BLaER1 (cell line): ENCODE measurements at regions not wholly inside any gene's neighbourhood (a gene's known extent, or its start where the extent isn't known, plus 50 kb on each side); places are given as distances from the start of the nearest gene placed in this dataset.

Source experiments
- H3K27ac ChIP-seq: shearing (Covaris generic); formaldehyde crosslinking; 2 replicates; pipeline ENCODE4 v1.8.1; 2022
- H3K27me3 ChIP-seq: shearing (Covaris generic); formaldehyde crosslinking; 2 replicates; pipeline ENCODE4 v1.8.1; 2022
- H3K36me3 ChIP-seq: shearing (Covaris generic); formaldehyde crosslinking; 2 replicates; pipeline ENCODE4 v1.8.1; 2022
- H3K4me1 ChIP-seq: shearing (Covaris generic); formaldehyde crosslinking; 2 replicates; pipeline ENCODE4 v1.8.1; 2022
- H3K4me2 ChIP-seq: shearing (Covaris generic); formaldehyde crosslinking; 2 replicates; pipeline ENCODE4 v1.8.1; 2022
- H3K4me3 ChIP-seq: shearing (Covaris generic); formaldehyde crosslinking; 2 replicates; pipeline ENCODE4 v1.8.1; 2022
- H3K9ac ChIP-seq: shearing (Covaris generic); formaldehyde crosslinking; 2 replicates; pipeline ENCODE4 v1.8.1; 2022
- H3K9me3 ChIP-seq: shearing (Covaris generic); formaldehyde crosslinking; 2 replicates; pipeline ENCODE4 v1.8.1; 2022
- H4K20me1 ChIP-seq: shearing (Covaris generic); formaldehyde crosslinking; 2 replicates; pipeline ENCODE4 v1.8.1; 2022
- Cebpa-rat ChIP-seq: shearing (Covaris generic); IDR thresholded peaks from 2 replicates; pipeline ENCODE4 v1.8.1; 2022

GRCh38 chr12:58387199-58387598 lies 445.8 kb downstream of the ATP23 start:
- TF ChIP-seq Cebpa-rat, result no peak
- no peaks in the 10 kb centered on the region for H3K36me3 ChIP-seq
- H3K9ac ChIP-seq, result no peak overlapping the region
- H3K27me3 ChIP-seq, result no peaks in the 10 kb centered on the region
- H3K4me1 ChIP-seq, result 0 out of 2 replicates have a peak, but pooled peaks cover 6% of the 10 kb centered on the region
- no peak overlapping the region for H3K27ac ChIP-seq
- no peak overlapping the region for H3K4me2 ChIP-seq
- no peaks in the 10 kb centered on the region for H3K9me3 ChIP-seq
- H4K20me1 ChIP-seq, result no peaks in the 10 kb centered on the region
- no peak overlapping the region for H3K4me3 ChIP-seq

- Histone ChIP-seq H3K36me3 (no peaks in the 10 kb centered on the region), H3K9ac (no peak overlapping the region), H4K20me1 (no peaks in the 10 kb centered on the region), H3K9me3 (no peaks in the 10 kb centered on the region), H3K4me3 (no peak overlapping the region), H3K27ac (no peak overlapping the region), H3K4me2 (no peak overlapping the region), H3K27me3 (no peaks in the 10 kb centered on the region), H3K4me1 (0 out of 2 replicates have a peak, but pooled peaks cover 6% of the 10 kb centered on the region)
- no peak for TF ChIP-seq Cebpa-rat
Observed at GRCh38 chr12:58388261-58388660, 446.9 kb downstream of the ATP23 start.

DNA sequence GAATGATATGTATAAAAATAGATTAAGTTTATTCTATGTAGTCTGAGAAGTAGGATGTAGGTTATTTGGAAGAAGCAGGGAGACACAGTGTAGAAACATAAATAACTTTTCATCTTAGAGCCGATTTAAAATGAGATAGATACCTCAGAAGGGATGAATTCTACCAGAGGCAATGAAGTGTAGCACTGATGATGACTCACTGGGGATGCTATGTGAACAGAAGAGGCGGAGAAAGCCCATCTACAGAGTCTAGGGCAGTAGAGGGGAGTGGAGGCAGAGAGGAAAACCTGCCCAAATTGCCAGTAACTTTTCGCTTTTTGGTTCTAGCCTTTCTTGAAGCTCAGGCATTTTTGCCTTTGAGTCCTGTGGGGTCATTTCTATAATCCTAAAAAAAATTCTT lies 451.8 kb downstream of the ATP23 start:
- H3K36me3 ChIP-seq, result no peaks in the 10 kb centered on the region
- H3K4me3 ChIP-seq, result no peak overlapping the region
- no peaks in the 10 kb centered on the region for H3K9me3 ChIP-seq
- no peak overlapping the region for H3K9ac ChIP-seq
- H4K20me1 ChIP-seq, result no peaks in the 10 kb centered on the region
- H3K27ac ChIP-seq, result no peak overlapping the region
- no peaks in the 10 kb centered on the region for H3K4me1 ChIP-seq
- no peaks in the 10 kb centered on the region for H3K27me3 ChIP-seq
- no peak overlapping the region for H3K4me2 ChIP-seq
- TF ChIP-seq Cebpa-rat, result no peak

DNA sequence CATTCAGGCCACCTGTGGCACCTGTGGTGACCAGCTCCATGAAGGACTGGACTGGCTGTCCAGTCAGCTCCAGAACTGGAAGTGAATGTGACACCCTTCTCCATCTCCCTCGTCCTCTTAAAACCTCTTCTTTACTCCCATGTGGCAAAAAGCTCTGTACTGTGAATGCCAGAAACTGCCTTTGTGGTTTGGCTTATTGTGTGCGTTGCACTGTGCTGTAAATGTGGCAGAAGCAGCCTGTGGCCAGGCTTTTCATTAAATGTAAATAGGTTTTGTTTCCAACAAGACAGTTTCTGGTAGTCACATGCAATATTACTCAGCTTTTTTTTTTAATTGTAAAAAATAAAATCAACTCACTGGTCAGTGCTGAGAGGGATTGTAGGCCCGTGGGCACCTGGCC lies 453.7 kb downstream of the ATP23 start:
- no peak overlapping the region for H3K27ac ChIP-seq

GRCh38 chr12:58395470-58395869 lies 454.1 kb downstream of the ATP23 start:
- Histone ChIP-seq H4K20me1 (no peaks in the 10 kb centered on the region), H3K4me3 (no peak overlapping the region)

More for the DNA sequence above, 453.7 kb downstream of the ATP23 start:
- Histone ChIP-seq H3K4me1 (no peaks in the 10 kb centered on the region), H3K27me3 (no peaks in the 10 kb centered on the region), H3K9ac (no peak overlapping the region), H4K20me1 (no peaks in the 10 kb centered on the region), H3K36me3 (no peaks in the 10 kb centered on the region), H3K4me3 (no peak overlapping the region), H3K9me3 (no peaks in the 10 kb centered on the region), H3K4me2 (no peak overlapping the region)
- no peak for TF ChIP-seq Cebpa-rat

GRCh38 chr12:58396239-58396638 lies 454.9 kb downstream of the ATP23 start:
- Histone ChIP-seq H3K4me3 (no peak overlapping the region), H3K9ac (no peak overlapping the region), H3K4me1 (no peaks in the 10 kb centered on the region), H3K27me3 (no peaks in the 10 kb centered on the region), H4K20me1 (no peaks in the 10 kb centered on the region), H3K9me3 (no peaks in the 10 kb centered on the region), H3K36me3 (no peaks in the 10 kb centered on the region), H3K27ac (no peak overlapping the region), H3K4me2 (0 out of 2 replicates have a peak overlapping the region, but pooled peaks have one; percentile 7)
- no peak for TF ChIP-seq Cebpa-rat

More at GRCh38 chr12:58395470-58395869, 454.1 kb downstream of the ATP23 start:
- Histone ChIP-seq H3K4me2 (no peak overlapping the region), H3K9me3 (no peaks in the 10 kb centered on the region), H3K9ac (no peak overlapping the region), H3K27me3 (no peaks in the 10 kb centered on the region), H3K4me1 (no peaks in the 10 kb centered on the region), H3K27ac (no peak overlapping the region), H3K36me3 (no peaks in the 10 kb centered on the region)
- TF ChIP-seq Cebpa-rat, result no peak

GRCh38 chr12:58405363-58405762 lies 464.0 kb downstream of the ATP23 start:
- no peak overlapping the region for H3K4me2 ChIP-seq
- H3K27me3 ChIP-seq, result no peaks in the 10 kb centered on the region
- no peaks in the 10 kb centered on the region for H3K4me1 ChIP-seq
- H3K36me3 ChIP-seq, result no peaks in the 10 kb centered on the region
- H3K27ac ChIP-seq, result no peak overlapping the region
- H3K4me3 ChIP-seq, result no peak overlapping the region
- no peaks in the 10 kb centered on the region for H4K20me1 ChIP-seq
- H3K9ac ChIP-seq, result no peak overlapping the region
- TF ChIP-seq Cebpa-rat, result no peak
- no peaks in the 10 kb centered on the region for H3K9me3 ChIP-seq

DNA sequence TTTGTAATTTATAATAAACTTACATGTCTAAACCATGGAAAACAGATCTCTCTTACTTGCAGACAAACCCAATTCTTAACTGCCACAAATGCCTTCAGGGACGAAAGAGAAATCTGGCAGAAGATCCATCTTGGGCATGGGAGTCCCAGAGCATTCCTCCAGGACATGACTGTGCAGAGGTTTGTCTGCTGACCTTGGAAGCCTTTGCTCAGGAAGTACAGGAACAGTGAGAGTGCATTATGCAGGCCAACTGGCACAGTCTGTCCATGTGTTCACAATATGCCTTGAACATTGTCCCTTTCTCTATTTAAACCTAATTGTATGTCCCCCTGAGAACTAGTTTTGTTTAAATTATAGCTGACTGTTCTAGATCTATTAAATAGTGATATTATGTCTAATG lies 467.1 kb downstream of the ATP23 start:
- H3K9ac ChIP-seq, result no peak overlapping the region
- no peaks in the 10 kb centered on the region for H3K4me1 ChIP-seq
- H3K27me3 ChIP-seq, result no peaks in the 10 kb centered on the region
- H4K20me1 ChIP-seq, result no peaks in the 10 kb centered on the region
- H3K27ac ChIP-seq, result no peak overlapping the region
- H3K9me3 ChIP-seq, result no peaks in the 10 kb centered on the region
- H3K4me3 ChIP-seq, result no peak overlapping the region
- H3K36me3 ChIP-seq, result no peaks in the 10 kb centered on the region
- TF ChIP-seq Cebpa-rat, result no peak
- H3K4me2 ChIP-seq, result no peak overlapping the region

DNA sequence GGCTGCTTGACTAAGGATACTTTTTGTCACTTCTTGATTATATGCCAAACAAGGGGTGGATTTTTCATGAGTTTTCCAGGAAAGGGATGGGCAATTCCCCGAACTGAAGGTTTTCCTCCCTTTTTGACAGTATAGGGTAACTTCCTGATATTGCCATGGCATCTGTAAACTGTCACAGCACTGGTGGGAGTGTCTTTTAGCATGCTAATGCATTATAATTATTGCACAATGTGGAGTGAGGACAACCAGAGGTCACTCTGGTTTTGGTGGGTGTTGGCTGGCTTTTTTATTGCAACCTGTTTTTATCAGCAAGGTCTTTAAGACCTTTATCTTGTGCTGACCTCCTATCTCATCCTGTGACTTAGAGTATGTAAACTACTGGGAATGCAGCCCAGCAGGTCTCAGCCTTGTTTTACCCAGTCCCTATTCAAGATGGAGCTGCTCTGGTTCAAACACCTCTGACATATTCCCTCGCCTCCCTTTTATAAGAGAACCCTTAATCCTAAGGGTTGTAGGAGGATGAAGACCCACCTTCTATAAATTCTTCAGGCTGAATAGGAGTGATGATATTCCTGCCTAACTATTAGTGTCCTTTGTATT lies 471.2 kb downstream of the ATP23 start:
- Histone ChIP-seq H3K4me2 (no peak overlapping the region), H3K4me3 (no peak overlapping the region), H3K9ac (no peak overlapping the region), H3K4me1 (no peaks in the 10 kb centered on the region), H3K27me3 (no peaks in the 10 kb centered on the region), H3K36me3 (no peaks in the 10 kb centered on the region), H3K9me3 (no peaks in the 10 kb centered on the region), H3K27ac (no peak overlapping the region), H4K20me1 (no peaks in the 10 kb centered on the region)
- TF ChIP-seq Cebpa-rat, result no peak

DNA sequence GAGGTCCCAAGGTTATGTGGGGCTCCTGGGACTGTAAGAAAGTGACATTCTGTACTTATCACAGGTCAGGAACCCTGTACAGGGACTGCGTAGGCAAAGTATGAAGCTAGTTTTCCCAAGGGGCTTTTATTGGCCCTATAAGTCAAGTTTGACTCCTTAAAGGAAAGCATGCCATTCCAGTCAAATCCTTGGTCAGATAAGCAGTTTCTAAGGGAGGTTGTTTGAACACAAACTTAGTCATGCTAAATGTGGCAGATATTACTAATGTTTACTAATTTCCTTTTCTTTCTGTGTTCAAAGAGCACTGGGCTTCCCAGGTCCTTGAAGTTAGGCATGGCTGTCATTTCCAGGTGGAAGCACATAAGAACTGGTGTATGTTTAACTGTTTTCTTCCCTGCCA lies 472.4 kb downstream of the ATP23 start:
- no peak for TF ChIP-seq Cebpa-rat
- no peak overlapping the region for H3K27ac ChIP-seq
- H3K9ac ChIP-seq, result no peak overlapping the region
- H3K27me3 ChIP-seq, result no peaks in the 10 kb centered on the region
- H3K4me2 ChIP-seq, result no peak overlapping the region
- no peaks in the 10 kb centered on the region for H4K20me1 ChIP-seq
- H3K4me3 ChIP-seq, result no peak overlapping the region
- H3K36me3 ChIP-seq, result no peaks in the 10 kb centered on the region
- no peaks in the 10 kb centered on the region for H3K9me3 ChIP-seq
- no peaks in the 10 kb centered on the region for H3K4me1 ChIP-seq

GRCh38 chr12:58414398-58414871 lies 473.1 kb downstream of the ATP23 start:
- Histone ChIP-seq H3K4me3 (no peak overlapping the region), H3K4me2 (no peak overlapping the region)
- TF ChIP-seq Cebpa-rat, result no peak

More at GRCh38 chr12:58414398-58414871, 473.1 kb downstream of the ATP23 start:
- H4K20me1 ChIP-seq, result no peaks in the 10 kb centered on the region
- no peak overlapping the region for H3K9ac ChIP-seq
- no peaks in the 10 kb centered on the region for H3K9me3 ChIP-seq
- H3K27ac ChIP-seq, result no peak overlapping the region
- H3K27me3 ChIP-seq, result no peaks in the 10 kb centered on the region
- H3K4me1 ChIP-seq, result no peaks in the 10 kb centered on the region
- no peaks in the 10 kb centered on the region for H3K36me3 ChIP-seq
